SK-N-SH treated with all-trans-retinoic acid at 6 μM for 48 hours (cell line): ENCODE measurements at regions not wholly inside any gene's neighbourhood (a gene's known extent, or its start where the extent isn't known, plus 50 kb on each side); places are given as distances from the start of the nearest gene placed in this dataset.

Experiments used
- ESRRG ChIP-seq: fragments of 250-450 bp; sonication (Bioruptor Pico); IDR thresholded peaks from 2 replicates; pipeline ENCODE4 v1.6.1; 2021; ENCODE audit warnings: mild to moderate bottlenecking
- GLIS3 ChIP-seq: fragments of 250-450 bp; sonication (Bioruptor Pico); IDR thresholded peaks from 2 replicates; pipeline ENCODE4 v1.5.0; 2020; ENCODE audit warnings: mild to moderate bottlenecking, moderate library complexity
- OSR1 ChIP-seq: fragments of 250-450 bp; sonication (Bioruptor Pico); IDR thresholded peaks from 2 replicates; pipeline ENCODE4 v1.8.0; 2022; ENCODE audit warnings: moderate library complexity, mild to moderate bottlenecking, inconsistent platforms
- TCF4 ChIP-seq: fragments of 250-450 bp; sonication (Bioruptor Pico); IDR thresholded peaks from 2 replicates; pipeline ENCODE4 v1.8.0; 2021; ENCODE audit warnings: mild to moderate bottlenecking, moderate library complexity, borderline replicate concordance
- TOX ChIP-seq: fragments of 250-450 bp; sonication (Bioruptor Pico); IDR thresholded peaks from 2 replicates; pipeline ENCODE4 v1.8.0; 2021; ENCODE audit warnings: mild to moderate bottlenecking, moderate library complexity, borderline replicate concordance
- ZFP3 ChIP-seq: fragments of 250-450 bp; sonication (Bioruptor Pico); IDR thresholded peaks from 2 replicates; pipeline ENCODE4 v1.5.0; 2020; ENCODE audit warnings: mild to moderate bottlenecking, moderate library complexity
- ZFP30 ChIP-seq: fragments of 450-650 bp; formaldehyde crosslinking; IDR thresholded peaks from 2 replicates; pipeline ENCODE4 v1.5.0; 2022; ENCODE audit warnings: mild to moderate bottlenecking, moderate library complexity
- TF ChIP-seq, protein P1 (sequence below): fragments of 250-450 bp; sonication (Bioruptor Pico); IDR thresholded peaks from 2 replicates; pipeline ENCODE4 v1.5.0; 2020; ENCODE audit warnings: mild to moderate bottlenecking, moderate library complexity

DNA sequence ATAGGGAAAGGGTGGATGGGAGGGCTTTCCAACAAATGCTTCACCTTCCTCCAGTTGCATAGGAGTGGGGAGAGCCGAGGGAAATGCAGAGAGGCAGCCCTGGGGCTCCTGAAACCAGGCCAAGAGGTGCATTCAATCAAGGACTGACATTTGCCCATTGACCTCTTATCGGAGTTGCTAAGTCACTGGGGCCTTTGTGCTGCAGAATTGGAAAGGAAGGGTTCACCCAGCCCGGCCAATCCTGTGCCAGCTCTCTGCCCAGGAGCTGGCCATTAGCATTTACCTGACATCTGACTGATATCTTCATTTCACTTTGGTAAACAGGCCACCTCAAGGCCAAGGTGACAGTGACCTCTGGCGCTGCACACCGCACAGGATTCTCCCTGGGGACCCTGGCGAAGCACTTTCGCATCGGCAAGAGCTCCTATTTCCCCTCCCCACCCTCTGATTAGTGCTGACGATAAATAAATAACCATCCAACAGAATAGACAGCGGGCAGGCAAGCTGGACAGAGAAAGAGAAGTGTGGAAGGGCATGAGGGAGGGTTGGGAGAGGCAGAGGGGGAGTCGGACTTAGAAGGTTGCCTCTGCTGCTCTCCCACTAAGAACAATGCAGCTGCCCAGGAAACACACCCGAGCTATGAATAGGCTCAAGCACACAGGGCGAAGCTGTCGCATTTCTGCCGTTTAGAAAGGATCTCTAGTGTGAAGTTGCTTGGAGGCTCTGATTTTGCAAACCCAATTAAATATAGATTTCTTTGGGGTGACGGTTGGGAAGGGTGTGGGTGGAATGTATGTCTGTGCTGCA, 57.0 kb upstream of the BOD1 start:
- TF ChIP-seq ZFP30 (CRISPR knock-in tag) (no peak), OSR1 (CRISPR knock-in tag) (no peak), TOX (CRISPR knock-in tag) (no peak), ESRRG (CRISPR knock-in tag) (no peak), TCF4 (no peak), GLIS3 (no peak), ZFP3 (no peak)
- TF ChIP-seq, protein P1, sequence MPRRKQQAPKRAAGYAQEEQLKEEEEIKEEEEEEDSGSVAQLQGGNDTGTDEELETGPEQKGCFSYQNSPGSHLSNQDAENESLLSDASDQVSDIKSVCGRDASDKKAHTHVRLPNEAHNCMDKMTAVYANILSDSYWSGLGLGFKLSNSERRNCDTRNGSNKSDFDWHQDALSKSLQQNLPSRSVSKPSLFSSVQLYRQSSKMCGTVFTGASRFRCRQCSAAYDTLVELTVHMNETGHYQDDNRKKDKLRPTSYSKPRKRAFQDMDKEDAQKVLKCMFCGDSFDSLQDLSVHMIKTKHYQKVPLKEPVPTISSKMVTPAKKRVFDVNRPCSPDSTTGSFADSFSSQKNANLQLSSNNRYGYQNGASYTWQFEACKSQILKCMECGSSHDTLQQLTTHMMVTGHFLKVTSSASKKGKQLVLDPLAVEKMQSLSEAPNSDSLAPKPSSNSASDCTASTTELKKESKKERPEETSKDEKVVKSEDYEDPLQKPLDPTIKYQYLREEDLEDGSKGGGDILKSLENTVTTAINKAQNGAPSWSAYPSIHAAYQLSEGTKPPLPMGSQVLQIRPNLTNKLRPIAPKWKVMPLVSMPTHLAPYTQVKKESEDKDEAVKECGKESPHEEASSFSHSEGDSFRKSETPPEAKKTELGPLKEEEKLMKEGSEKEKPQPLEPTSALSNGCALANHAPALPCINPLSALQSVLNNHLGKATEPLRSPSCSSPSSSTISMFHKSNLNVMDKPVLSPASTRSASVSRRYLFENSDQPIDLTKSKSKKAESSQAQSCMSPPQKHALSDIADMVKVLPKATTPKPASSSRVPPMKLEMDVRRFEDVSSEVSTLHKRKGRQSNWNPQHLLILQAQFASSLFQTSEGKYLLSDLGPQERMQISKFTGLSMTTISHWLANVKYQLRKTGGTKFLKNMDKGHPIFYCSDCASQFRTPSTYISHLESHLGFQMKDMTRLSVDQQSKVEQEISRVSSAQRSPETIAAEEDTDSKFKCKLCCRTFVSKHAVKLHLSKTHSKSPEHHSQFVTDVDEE (CRISPR knock-in tag): no peak
